K562 (cell line): ENCODE measurements at regions not wholly inside any gene's neighbourhood (a gene's known extent, or its start where the extent isn't known, plus 50 kb on each side); places are given as distances from the start of the nearest gene placed in this dataset.
A peak's percentile ranks its signal among the peaks of the same experiment; 100 is the strongest.

Source experiments
- ATAC-seq: fragments of 200-7000 bp; cut with Tn5 transposase; 3 replicates; pipeline ENCODE4 v1.9.1; 2020; ENCODE audit warnings: moderate library complexity
- BruUV-seq: library from RNA; stranded (reverse); fragments of 400-500 nt; replicated peaks from 2 replicates; lab custom pipeline; 2021; lab: Mats Ljungman, UMichigan
- CTCF ChIA-PET: fragments of 300-600 bp; formaldehyde crosslinking; extraction: SDS; loops from one replicate; lab custom pipeline; 2021; ENCODE audit warnings: low intra/inter-chr PET ratio; lab: Yijun Ruan, JAX
- POLR2A ChIA-PET: fragments of 300-600, 350-650 bp; sonication (Branson Sonifier 250); formaldehyde crosslinking; extraction: SDS; loops from one replicate; lab custom pipeline; 2021; ENCODE audit warnings: antibody characterized with exemption, inconsistent platforms; lab: Yijun Ruan, JAX
- DNase-seq, 4 experiments: peaks; one replicate each; pipeline versions ENCODE4 v3.0.0 to v3.0.0-alpha.2; 2011 to 2018; ENCODE audit warnings: low spot score in 3 of 4, mixed read lengths in 3 of 4; ENCODE audit errors: extremely low read depth in 1 of 4
- FAIRE-seq: peaks from 2 replicates; lab custom pipeline; 2011; peaks lifted over from hg19 to GRCh38; lab: Jason Lieb, UNC
- H2AFZ ChIP-seq: 2 replicates; pipeline ENCODE4 v1.6.0; 2011; ENCODE audit warnings: low read depth, low read length, control low read depth, inconsistent platforms
- H3K27ac ChIP-seq: fragments of 200-600 bp; 3 replicates; pipeline ENCODE4 v1.8.0; 2011; ENCODE audit warnings: low read depth, mild to moderate bottlenecking, control low read depth, inconsistent platforms, low read length, moderate library complexity, mixed read lengths; ENCODE audit errors: extremely low read depth
- H3K27me3 ChIP-seq, 2 experiments: fragments of 300-600 bp in 1 of 2; 2 replicates in 1 of 2; 3 replicates in 1 of 2; pipeline versions ENCODE4 v1.6.0 to v1.8.0; 2011; ENCODE audit warnings: inconsistent platforms in 2 of 2, low read length in 2 of 2, mild to moderate bottlenecking in 1 of 2, mixed read lengths in 1 of 2, moderate library complexity in 1 of 2; ENCODE audit not compliant: control insufficient read depth in 2 of 2, insufficient read depth in 2 of 2
- H3K36me3 ChIP-seq: fragments of 300-600 bp; 3 replicates; pipeline ENCODE4 v1.8.0; 2011; ENCODE audit warnings: mild to moderate bottlenecking, low read length, inconsistent platforms; ENCODE audit not compliant: control insufficient read depth, insufficient read depth
- H3K4me1 ChIP-seq, 2 experiments: fragments of 200-600 bp in 1 of 2; replicated peaks in 1 of 2; 2 replicates in 1 of 2; 3 replicates in 1 of 2; pipeline versions ENCODE4 v1.5.1 to v1.8.0; 2011; ENCODE audit warnings: inconsistent platforms in 2 of 2, low read length in 2 of 2, mild to moderate bottlenecking in 1 of 2, mixed read lengths in 1 of 2, moderate library complexity in 1 of 2; ENCODE audit not compliant: control insufficient read depth in 2 of 2, insufficient read depth in 2 of 2
- H3K4me2 ChIP-seq: 2 replicates; pipeline ENCODE4 v1.6.1; 2011; ENCODE audit warnings: low read length, control low read depth, inconsistent platforms, mixed read lengths; ENCODE audit not compliant: insufficient read depth
- H3K4me3 ChIP-seq: fragments of 200-600 bp; sonication (generic), shearing (Covaris generic); 2 replicates; pipeline ENCODE4 v1.5.1; 2016; ENCODE audit warnings: control low read depth, inconsistent platforms
- H3K79me2 ChIP-seq: fragments of 200-600 bp; 3 replicates; pipeline ENCODE4 v1.8.0; 2011; ENCODE audit warnings: low read length, inconsistent platforms; ENCODE audit not compliant: control insufficient read depth, insufficient read depth
- H3K9ac ChIP-seq, 2 experiments: 2 replicates each; pipeline versions ENCODE4 v1.6.0 to v1.6.1; 2011; ENCODE audit warnings: low read depth in 2 of 2, low read length in 2 of 2, control low read depth in 1 of 2, inconsistent platforms in 1 of 2, mild to moderate bottlenecking in 1 of 2, mixed read lengths in 1 of 2; ENCODE audit not compliant: insufficient read depth in 1 of 2
- H3K9me1 ChIP-seq: one replicate; pipeline ENCODE4 v1.6.0; 2011; ENCODE audit warnings: inconsistent platforms, mild to moderate bottlenecking, low read length, moderate library complexity; ENCODE audit not compliant: control insufficient read depth, insufficient read depth
- H3K9me3 ChIP-seq: replicated peaks from 2 replicates; pipeline ENCODE4 v1.5.1; 2011; ENCODE audit warnings: low read depth, low read length, inconsistent platforms; ENCODE audit not compliant: control insufficient read depth, insufficient read depth
- H4K20me1 ChIP-seq: replicated peaks from 2 replicates; pipeline ENCODE4 v1.6.1; 2011; ENCODE audit warnings: low read length, inconsistent platforms, mixed read lengths; ENCODE audit not compliant: control insufficient read depth, insufficient read depth
- BHLHE40 ChIP-seq: IDR thresholded peaks from 2 replicates; pipeline ENCODE4 v1.6.1; 2011; ENCODE audit warnings: low read length, improper control_type of control experiment
- CEBPG ChIP-seq, 3 experiments: fragments of 200-800 bp in 1 of 3; sonication (Bioruptor generic) in 1 of 3; sonication (generic) in 1 of 3; formaldehyde crosslinking in 1 of 3; IDR thresholded peaks in 2 of 3; conservative IDR thresholded peaks in 1 of 3; 2 replicates each; pipeline versions ENCODE4 v1.6.1 to v1.8.0; 2016 to 2022; ENCODE audit warnings: missing compliant biosample characterization in 2 of 3, missing genetic modification characterization in 2 of 3, mild to moderate bottlenecking in 1 of 3, missing genetic modification reagents in 1 of 3
- CXXC5 ChIP-seq: fragments of 250-450 bp; sonication (Bioruptor Pico); IDR thresholded peaks from 2 replicates; pipeline ENCODE4 v1.8.0; 2022; ENCODE audit warnings: inconsistent platforms, mild to moderate bottlenecking, moderate library complexity
- HOXB6 ChIP-seq: fragments of 250-450 bp; sonication (Bioruptor Pico); IDR thresholded peaks from 2 replicates; pipeline ENCODE4 v1.5.1; 2022; ENCODE audit warnings: mild to moderate bottlenecking, borderline replicate concordance
- NFIC ChIP-seq: fragments of 450-650 bp; IDR thresholded peaks from 2 replicates; pipeline ENCODE4 v1.6.1; 2017; ENCODE audit warnings: mild to moderate bottlenecking, inconsistent platforms
- POLR2H ChIP-seq: IDR thresholded peaks from 2 replicates; pipeline ENCODE4 v1.6.1; 2016; ENCODE audit warnings: missing genetic modification characterization, low read depth, mild to moderate bottlenecking, control low read depth, missing compliant biosample characterization, moderate library complexity
- RBM17 ChIP-seq: fragments of 200-400 bp; formaldehyde crosslinking; IDR thresholded peaks from 2 replicates; pipeline ENCODE4 v1.6.1; 2017; ENCODE audit warnings: low read depth, mild to moderate bottlenecking, low read length, borderline replicate concordance
- SNRNP70 ChIP-seq: fragments of 200-400 bp; formaldehyde crosslinking; optimal IDR thresholded peaks from 2 replicates; pipeline ENCODE3; 2017; ENCODE audit warnings: low read depth, low read length
- STAG1 ChIP-seq: sonication (generic); formaldehyde crosslinking; IDR thresholded peaks from 2 replicates; pipeline ENCODE4 v1.5.0; 2020; ENCODE audit warnings: missing genetic modification reagents, borderline replicate concordance
- TCF7L2 ChIP-seq: fragments of 150-350 bp; IDR thresholded peaks from 2 replicates; pipeline ENCODE4 v1.6.1; 2016; ENCODE audit warnings: low read depth, mild to moderate bottlenecking, low read length, moderate library complexity
- TEAD4 ChIP-seq, 2 experiments: sonication (generic) in 1 of 2; formaldehyde crosslinking in 1 of 2; IDR thresholded peaks; 2 replicates each; pipeline versions ENCODE4 v1.6.1 to v1.8.0; 2012 to 2022; ENCODE audit warnings: borderline replicate concordance in 1 of 2, inconsistent platforms in 1 of 2, low read length in 1 of 2, mild to moderate bottlenecking in 1 of 2, missing genetic modification reagents in 1 of 2
- ZNF165 ChIP-seq: fragments of 250-450 bp; sonication (Bioruptor Pico); IDR thresholded peaks from 2 replicates; pipeline ENCODE4 v1.4.0; 2020; ENCODE audit warnings: borderline replicate concordance
- ZNF197 ChIP-seq: fragments of 200-800 bp; sonication (Bioruptor generic); IDR thresholded peaks from 2 replicates; pipeline ENCODE4 v1.6.1; 2016; ENCODE audit warnings: low read depth, missing genetic modification characterization, missing compliant biosample characterization
- ZNF384 ChIP-seq: IDR thresholded peaks from 2 replicates; pipeline ENCODE4 v1.6.1; 2012; ENCODE audit warnings: low read depth, low read length, improper control_type of control experiment
- ZNF589 ChIP-seq: fragments of 200-800 bp; sonication (Bioruptor generic); IDR thresholded peaks from 2 replicates; pipeline ENCODE4 v1.6.1; 2016; ENCODE audit warnings: low read depth, missing genetic modification characterization, missing compliant biosample characterization
- WGBS: fragments of 100-300 bp; shearing (Covaris generic); methylation state at CpG from one replicate; pipeline ENCODE4 v1.1.6; 2016; ENCODE audit warnings: low coverage, mixed read lengths; ENCODE audit not compliant: insufficient coverage; ENCODE audit errors: missing lambda C conversion rate; 5-methylcytosine and 5-hydroxymethylcytosine counted together
- in situ Hi-C: fragments of 300-500 bp; cut with MboI; formaldehyde crosslinking; loops from 4 replicates; pipeline ENCODE4 v1.15.0; 2018; ENCODE audit warnings: inconsistent platforms, mixed read lengths
- intact Hi-C: fragments of 100-400 bp; cut with micrococcal nuclease; formaldehyde crosslinking; loops from 2 replicates; pipeline ENCODE4 v1.14.2; 2022
- TF ChIP-seq, protein P1 (sequence below): fragments of 450-650 bp; formaldehyde crosslinking; IDR thresholded peaks from 2 replicates; pipeline ENCODE4 v1.4.0; 2020; ENCODE audit warnings: mild to moderate bottlenecking, moderate library complexity

DNA sequence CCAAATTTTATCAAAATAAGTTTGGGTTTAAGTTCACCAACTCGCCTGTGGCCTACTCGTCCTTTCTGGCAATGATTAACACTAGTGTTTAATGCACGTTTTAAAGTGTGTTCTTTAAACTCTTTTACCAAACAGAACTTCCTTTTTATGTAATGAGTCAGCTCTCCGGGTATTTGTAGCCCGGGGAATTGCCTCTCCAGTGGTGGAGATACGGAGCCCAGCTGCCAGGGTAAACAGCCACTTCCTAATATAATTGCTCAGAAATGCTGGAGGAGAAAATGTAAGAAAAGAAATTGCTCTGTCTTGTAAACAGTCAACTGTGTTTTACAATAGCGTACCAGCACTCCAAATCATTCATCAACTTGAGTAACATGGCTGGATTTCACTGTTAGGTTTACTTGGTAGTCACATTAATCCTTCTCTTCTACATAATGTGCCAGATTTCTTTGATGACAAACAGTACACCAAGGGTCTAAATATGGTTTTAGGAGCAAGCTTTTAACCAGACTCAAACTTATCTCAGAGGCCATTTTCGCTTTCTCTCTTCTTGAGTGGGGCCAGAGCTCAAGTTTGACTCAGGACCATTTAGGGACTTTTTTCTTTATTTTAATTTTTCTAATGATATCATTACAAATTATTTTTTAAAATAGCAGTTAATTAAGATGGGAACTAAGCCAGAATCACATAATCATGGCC, 101.2 kb upstream of the SLC38A2 start (continued):
- TF ChIP-seq BHLHE40 = peak; percentile 40; the same call in 1 of the 2 replicates
- TF ChIP-seq ZNF165 (CRISPR knock-in tag) = no peak
- no peak for TF ChIP-seq RBM17
- TF ChIP-seq ZNF589 = peak; percentile 53; the same call in 1 of the 2 replicates
- no peak for TF ChIP-seq ZNF384
- TF ChIP-seq TEAD4 (IDR thresholded peaks at IDR 0.05; ENCODE audit: low read length) = peak; percentile 46; the same call in 1 of the 2 replicates
- no peak for TF ChIP-seq TEAD4 (CRISPR knock-in tag; IDR thresholded peaks at IDR 0.05; ENCODE audit: borderline replicate concordance)
- TF ChIP-seq CXXC5 = peak; percentile 20; the same call in 1 of the 2 replicates
- TF ChIP-seq TCF7L2 = 0 out of 2 replicates have a peak, but pooled peaks have one; percentile 29

- Histone ChIP-seq H3K9me1 (no peaks in the 10 kb centered on the region), H3K27ac (peak overlapping the region; percentile 74), H3K4me3 (no peak overlapping the region), H3K27me3 (no peaks in the 10 kb centered on the region), H3K9ac (peak overlapping the region in 1 of 2 experiments; percentile 35; a peak in 1 of 4 replicates), H3K4me2 (peak overlapping the region; percentile 58), H3K36me3 (no peaks in the 10 kb centered on the region), H3K4me1 (peaks cover 0 to 22% of the 10 kb centered on the region in 2 experiments; a peak in 3 of 5 replicates), H3K9me3 (no peaks in the 10 kb centered on the region), H4K20me1 (no peaks in the 10 kb centered on the region), H3K79me2 (no peaks in the 10 kb centered on the region), H2AFZ (peak overlapping the region; percentile 89)
- FAIRE-seq (no peak), DNase-seq (peak in 1 of 4 experiments; percentile 17), ATAC-seq (no peak)
- intact Hi-C loops = loop anchor here (5.0 kb wide), 1 partner anchor 91 kb away; no protein-coding TSS in a partner anchor
- in situ Hi-C loops = no loop called here
- 45% methylated on average over 4 of the region's 4 CpGs for WGBS
- ChIA-PET CTCF (no interaction called here), POLR2A (interaction anchor here (0.6 kb wide), 1 partner anchor 13 kb away, joined by 3 read pairs; no protein-coding TSS in a partner anchor)
- no TSS peak for BruUV-seq
- TF ChIP-seq SNRNP70 (no peak), POLR2H (tag) (0 out of 2 replicates have a peak, but pooled peaks have one; percentile 49), CEBPG (CRISPR knock-in tag; IDR thresholded peaks at IDR 0.05) (no peak), CEBPG (tag; conservative IDR thresholded peaks at IDR 0.05 in 1 of 2, IDR thresholded peaks at IDR 0.05 in 1 of 2) (0 out of 4 replicates have a peak, but pooled peaks have one; percentile 34 to 36), STAG1 (CRISPR knock-in tag) (no peak), NFIC (peak; percentile 80), HOXB6 (CRISPR knock-in tag) (no peak), ZNF197 (CRISPR knock-in tag) (0 out of 2 replicates have a peak, but pooled peaks have one; percentile 37), ZNF384 (peak; percentile 59; the same call in 1 of the 2 replicates)
- TF ChIP-seq, protein P1, sequence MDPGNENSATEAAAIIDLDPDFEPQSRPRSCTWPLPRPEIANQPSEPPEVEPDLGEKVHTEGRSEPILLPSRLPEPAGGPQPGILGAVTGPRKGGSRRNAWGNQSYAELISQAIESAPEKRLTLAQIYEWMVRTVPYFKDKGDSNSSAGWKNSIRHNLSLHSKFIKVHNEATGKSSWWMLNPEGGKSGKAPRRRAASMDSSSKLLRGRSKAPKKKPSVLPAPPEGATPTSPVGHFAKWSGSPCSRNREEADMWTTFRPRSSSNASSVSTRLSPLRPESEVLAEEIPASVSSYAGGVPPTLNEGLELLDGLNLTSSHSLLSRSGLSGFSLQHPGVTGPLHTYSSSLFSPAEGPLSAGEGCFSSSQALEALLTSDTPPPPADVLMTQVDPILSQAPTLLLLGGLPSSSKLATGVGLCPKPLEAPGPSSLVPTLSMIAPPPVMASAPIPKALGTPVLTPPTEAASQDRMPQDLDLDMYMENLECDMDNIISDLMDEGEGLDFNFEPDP (CRISPR knock-in tag) = no peak
These were observed 100.5 kb upstream of the SLC38A2 start for GRCh38 chr12:46472893-46473633.
